ENCODE measurements at regions not wholly inside any gene's neighbourhood (a gene's known extent, or its start where the extent isn't known, plus 50 kb on each side); places are given as distances from the start of the nearest gene placed in this dataset.

GRCh38 chr16:85316321-85316919 is 204.1 kb upstream of the CIBAR2 start:
- Histone ChIP-seq H4K5ac (ENCODE audit: low read depth, low read length) (no peak overlapping the region), H3K56ac (ENCODE audit: extremely low read depth, insufficient read depth, low read length) (no peak overlapping the region), H3K23ac (ENCODE audit: low read depth, low read length) (no peak overlapping the region), H3K9ac (ENCODE audit: low read depth, low read length) (no peak overlapping the region), H2BK15ac (ENCODE audit: low read depth, low read length) (no peak overlapping the region), H2AK5ac (ENCODE audit: low read depth, low read length) (no peak overlapping the region), H2BK5ac (ENCODE audit: low read depth, low read length, poor library complexity, severe bottlenecking) (no peak overlapping the region), H2BK20ac (ENCODE audit: low read depth, low read length) (no peak overlapping the region), H3K27me3 (ENCODE audit: control insufficient read depth, insufficient read depth, low read length) (no peaks in the 10 kb centered on the region), H3K9me3 (ENCODE audit: control insufficient read depth, insufficient read depth, low read length) (no peaks in the 10 kb centered on the region), H4K20me1 (ENCODE audit: insufficient read depth, low read length) (peaks cover 96% of the 10 kb centered on the region), H2AK9ac (replicated peaks; ENCODE audit: low read depth, low read length, poor library complexity) (no peak overlapping the region), H3K36me3 (ENCODE audit: control insufficient read depth, insufficient read depth, low read length) (no peaks in the 10 kb centered on the region), H2BK120ac (ENCODE audit: low read depth, low read length) (no peak overlapping the region), H3K4me3 (ENCODE audit: insufficient read depth, low read depth, low read length) (no peak overlapping the region), H3K4ac (ENCODE audit: low read depth, low read length) (no peak overlapping the region), H3K79me1 (ENCODE audit: low read depth in 1 of 2, low read length in 2 of 2) (peaks cover 24 to 76% of the 10 kb centered on the region in 2 experiments), H3K27ac (ENCODE audit: insufficient read depth, low read length) (no peak overlapping the region), H4K8ac (ENCODE audit: low read depth in 2 of 2, low read length in 2 of 2) (no peak overlapping the region), H4K91ac (ENCODE audit: insufficient read depth, low read depth, low read length) (no peak overlapping the region), H3K14ac (replicated peaks; ENCODE audit: low read depth, low read length) (no peak overlapping the region), H3K4me2 (ENCODE audit: low read depth, low read length) (no peak overlapping the region), H3K18ac (ENCODE audit: low read depth, low read length) (no peak overlapping the region), H2AFZ (replicated peaks; ENCODE audit: low read length, poor library complexity) (no peak overlapping the region), H3K4me1 (ENCODE audit: control insufficient read depth, insufficient read depth, low read length) (peaks cover 24% of the 10 kb centered on the region), H3K9me1 (ENCODE audit: insufficient read depth, low read length) (no peaks in the 10 kb centered on the region)
- dilution Hi-C loops (cut with HindIII; ENCODE audit: low sequenced_read_pairs, unreplicated experiment), result no loop called here
- intact Hi-C loops (cut with micrococcal nuclease), result no loop called here
- 100% methylated on average over 1 of the region's 19 CpGs; no CpG with 5 or more reads in 1 of the 2 experiments for WGBS, 2 experiments (ENCODE audit: extremely low coverage in 2 of 2, insufficient read length in 1 of 2)
- no TSS peak for BruUV-seq (replicated peaks)
- POLR2A ChIA-PET (ENCODE audit: unreplicated experiment), result no interaction called here
- CTCF ChIA-PET, result no interaction called here
- no peak for TF ChIP-seq BHLHE40 (IDR thresholded peaks at IDR 0.05; ENCODE audit: low read depth, low read length)
- TF ChIP-seq CTCF (conservative IDR thresholded peaks at IDR 0.05; ENCODE audit: low read depth, low read length), result peak; percentile 72
- peak; percentile 69 for TF ChIP-seq RAD21 (IDR thresholded peaks at IDR 0.05; ENCODE audit: low read length)
- TF ChIP-seq SMC3 (IDR thresholded peaks at IDR 0.05; ENCODE audit: low read depth, low read length), result peak; percentile 55
- in situ Hi-C loops (cut with MboI; ENCODE audit: low sequenced_read_pairs), result no loop called here
- ATAC-seq (ENCODE audit: low read depth) (peak; percentile 77), DNase-seq (peak; percentile 51)

Measured in IMR-90 (cell line).